Rectal smooth muscle tissue (tissue), 1 donor: ENCODE measurements at regions not wholly inside any gene's neighbourhood (a gene's known extent, or its start where the extent isn't known, plus 50 kb on each side); places are given as distances from the start of the nearest gene placed in this dataset.
"Not testable (repeated sequence)": the region's sequence is repeated elsewhere in the genome, so short reads cannot be mapped to it uniquely, and the experiment has no call there.

Source experiments
- H3K27ac ChIP-seq: one replicate; pipeline ENCODE4 v1.7.0; 2013; ENCODE audit warnings: low read depth, low read length, inconsistent platforms
- H3K27me3 ChIP-seq: one replicate; pipeline ENCODE4 v1.7.0; 2013; ENCODE audit warnings: low read length; ENCODE audit not compliant: control insufficient read depth, insufficient read depth
- H3K36me3 ChIP-seq: one replicate; pipeline ENCODE4 v1.7.0; 2013; ENCODE audit warnings: low read length; ENCODE audit not compliant: control insufficient read depth, insufficient read depth
- H3K4me1 ChIP-seq: one replicate; pipeline ENCODE4 v1.7.0; 2013; ENCODE audit warnings: low read length; ENCODE audit not compliant: control insufficient read depth, insufficient read depth
- H3K4me3 ChIP-seq: one replicate; pipeline ENCODE4 v1.7.0; 2013; ENCODE audit warnings: low read length
- H3K9ac ChIP-seq: one replicate; pipeline ENCODE4 v1.7.0; 2013; ENCODE audit warnings: low read length

GRCh38 chr5:126058392-126058791 lies 364.8 kb upstream of the GRAMD2B start:
- H3K4me1 ChIP-seq, H3K9ac ChIP-seq: not testable (repeated sequence)

GRCh38 chr5:126062398-126063221 lies 360.6 kb upstream of the GRAMD2B start:
- Histone ChIP-seq H3K4me3 (no peak overlapping the region), H3K9ac (no peak overlapping the region), H3K36me3 (no peaks in the 10 kb centered on the region), H3K27ac (no peak overlapping the region), H3K4me1 (no peaks in the 10 kb centered on the region), H3K27me3 (no peaks in the 10 kb centered on the region)

More at GRCh38 chr5:126058392-126058791, 364.8 kb upstream of the GRAMD2B start:
- H3K4me3 ChIP-seq, H3K27me3 ChIP-seq, H3K27ac ChIP-seq, H3K36me3 ChIP-seq: not testable (repeated sequence)

GRCh38 chr5:126065061-126065460 lies 358.1 kb upstream of the GRAMD2B start:
- Histone ChIP-seq H3K4me3 (no peak overlapping the region), H3K27ac (no peak overlapping the region)

GRCh38 chr5:126066836-126067235 lies 356.4 kb upstream of the GRAMD2B start:
- no peak overlapping the region for H3K9ac ChIP-seq

More at GRCh38 chr5:126065061-126065460, 358.1 kb upstream of the GRAMD2B start:
- Histone ChIP-seq H3K27me3 (no peaks in the 10 kb centered on the region), H3K9ac (no peak overlapping the region), H3K36me3 (no peaks in the 10 kb centered on the region), H3K4me1 (no peaks in the 10 kb centered on the region)

GRCh38 chr5:126067404-126067803 lies 355.8 kb upstream of the GRAMD2B start:
- no peaks in the 10 kb centered on the region for H3K36me3 ChIP-seq
- no peak overlapping the region for H3K4me3 ChIP-seq
- no peak overlapping the region for H3K27ac ChIP-seq
- no peak overlapping the region for H3K9ac ChIP-seq
- no peaks in the 10 kb centered on the region for H3K4me1 ChIP-seq
- no peaks in the 10 kb centered on the region for H3K27me3 ChIP-seq

More at GRCh38 chr5:126066836-126067235, 356.4 kb upstream of the GRAMD2B start:
- Histone ChIP-seq H3K4me3 (no peak overlapping the region), H3K4me1 (no peaks in the 10 kb centered on the region), H3K27me3 (no peaks in the 10 kb centered on the region), H3K36me3 (no peaks in the 10 kb centered on the region), H3K27ac (no peak overlapping the region)

- H3K4me3 ChIP-seq, result no peak overlapping the region
- H3K27me3 ChIP-seq, result no peaks in the 10 kb centered on the region
- no peaks in the 10 kb centered on the region for H3K36me3 ChIP-seq
- H3K27ac ChIP-seq, result no peak overlapping the region
- no peaks in the 10 kb centered on the region for H3K4me1 ChIP-seq
- H3K9ac ChIP-seq, result no peak overlapping the region
These were observed 353.9 kb upstream of the GRAMD2B start for GRCh38 chr5:126069329-126069728.

GRCh38 chr5:126070481-126070880 lies 352.7 kb upstream of the GRAMD2B start:
- Histone ChIP-seq H3K36me3 (no peaks in the 10 kb centered on the region), H3K27me3 (no peaks in the 10 kb centered on the region), H3K9ac (no peak overlapping the region), H3K27ac (no peak overlapping the region), H3K4me3 (no peak overlapping the region), H3K4me1 (no peaks in the 10 kb centered on the region)

- no peaks in the 10 kb centered on the region for H3K36me3 ChIP-seq
- H3K27ac ChIP-seq, result no peak overlapping the region
- no peak overlapping the region for H3K4me3 ChIP-seq
- H3K27me3 ChIP-seq, result no peaks in the 10 kb centered on the region
- no peak overlapping the region for H3K9ac ChIP-seq
- no peaks in the 10 kb centered on the region for H3K4me1 ChIP-seq
These were observed 348.7 kb upstream of the GRAMD2B start for GRCh38 chr5:126074538-126074937.

GRCh38 chr5:126079266-126079665 lies 343.9 kb upstream of the GRAMD2B start:
- H3K36me3 ChIP-seq, result no peaks in the 10 kb centered on the region
- no peaks in the 10 kb centered on the region for H3K27me3 ChIP-seq
- H3K27ac ChIP-seq, result no peak overlapping the region
- no peaks in the 10 kb centered on the region for H3K4me1 ChIP-seq
- H3K9ac ChIP-seq, result no peak overlapping the region
- no peak overlapping the region for H3K4me3 ChIP-seq

GRCh38 chr5:126081209-126081608 lies 342.0 kb upstream of the GRAMD2B start:
- no peaks in the 10 kb centered on the region for H3K27me3 ChIP-seq
- H3K9ac ChIP-seq, result no peak overlapping the region
- H3K4me3 ChIP-seq, result no peak overlapping the region
- H3K4me1 ChIP-seq, result no peaks in the 10 kb centered on the region
- H3K36me3 ChIP-seq, result no peaks in the 10 kb centered on the region
- H3K27ac ChIP-seq, result no peak overlapping the region

GRCh38 chr5:126093041-126093440 lies 330.2 kb upstream of the GRAMD2B start:
- Histone ChIP-seq H3K4me3 (no peak overlapping the region), H3K27ac (no peak overlapping the region), H3K27me3 (no peaks in the 10 kb centered on the region), H3K36me3 (no peaks in the 10 kb centered on the region), H3K4me1 (no peaks in the 10 kb centered on the region), H3K9ac (no peak overlapping the region)

GRCh38 chr5:126093718-126094117 lies 329.5 kb upstream of the GRAMD2B start:
- no peak overlapping the region for H3K27ac ChIP-seq
- H3K4me3 ChIP-seq, result no peak overlapping the region
- H3K36me3 ChIP-seq, result no peaks in the 10 kb centered on the region
- H3K4me1 ChIP-seq, result no peaks in the 10 kb centered on the region
- no peaks in the 10 kb centered on the region for H3K27me3 ChIP-seq
- H3K9ac ChIP-seq, result no peak overlapping the region

- no peaks in the 10 kb centered on the region for H3K27me3 ChIP-seq
- H3K4me3 ChIP-seq, result no peak overlapping the region
- no peaks in the 10 kb centered on the region for H3K36me3 ChIP-seq
- H3K27ac ChIP-seq, result no peak overlapping the region
- H3K4me1 ChIP-seq, result no peaks in the 10 kb centered on the region
- no peak overlapping the region for H3K9ac ChIP-seq
These were observed 328.2 kb upstream of the GRAMD2B start for GRCh38 chr5:126094991-126095390.
